ENCODE measurements at regions not wholly inside any gene's neighbourhood (a gene's known extent, or its start where the extent isn't known, plus 50 kb on each side); places are given as distances from the start of the nearest gene placed in this dataset.

GRCh38 chr5:19342942-19343341 is 645.1 kb downstream of the CDH18 start:
- Mint-ChIP-seq H3K4me3 (no peak overlapping the region), H3K4me1 (ENCODE audit: low read depth) (no peaks in the 10 kb centered on the region)

GRCh38 chr5:19352120-19352519 is 635.9 kb downstream of the CDH18 start:
- no peak for TF ChIP-seq CTCF (IDR thresholded peaks at IDR 0.05)
- Mint-ChIP-seq H3K27me3 (ENCODE audit: insufficient read depth) (no peaks in the 10 kb centered on the region), H3K9me3 (peaks cover 6% of the 10 kb centered on the region; the same call in 1 of the 2 replicates), H3K4me1 (ENCODE audit: low read depth) (no peaks in the 10 kb centered on the region), H3K36me3 (ENCODE audit: low read depth) (no peaks in the 10 kb centered on the region), H3K27ac (no peak overlapping the region), H3K4me3 (no peak overlapping the region)
- DNase-seq = no peak

More at GRCh38 chr5:19342942-19343341, 645.1 kb downstream of the CDH18 start:
- DNase-seq = no peak
- Mint-ChIP-seq H3K36me3 (ENCODE audit: low read depth) (no peaks in the 10 kb centered on the region), H3K27me3 (ENCODE audit: insufficient read depth) (no peaks in the 10 kb centered on the region), H3K27ac (no peak overlapping the region), H3K9me3 (peaks cover 28% of the 10 kb centered on the region)
- TF ChIP-seq CTCF (IDR thresholded peaks at IDR 0.05) = no peak

GRCh38 chr5:19369048-19369447 is 619.0 kb downstream of the CDH18 start:
- Mint-ChIP-seq H3K4me1 (ENCODE audit: low read depth) (no peaks in the 10 kb centered on the region), H3K4me3 (no peak overlapping the region), H3K27ac (no peak overlapping the region), H3K36me3 (ENCODE audit: low read depth) (no peaks in the 10 kb centered on the region), H3K27me3 (ENCODE audit: insufficient read depth) (no peaks in the 10 kb centered on the region), H3K9me3 (peaks cover 37% of the 10 kb centered on the region)
- TF ChIP-seq CTCF (IDR thresholded peaks at IDR 0.05) = no peak
- no peak for DNase-seq

- TF ChIP-seq CTCF (IDR thresholded peaks at IDR 0.05) = no peak
- H3K27me3 Mint-ChIP-seq (ENCODE audit: insufficient read depth) = no peaks in the 10 kb centered on the region
- H3K27ac Mint-ChIP-seq = no peak overlapping the region
- no peaks in the 10 kb centered on the region for H3K36me3 Mint-ChIP-seq (ENCODE audit: low read depth)
- no peaks in the 10 kb centered on the region for H3K4me1 Mint-ChIP-seq (ENCODE audit: low read depth)
- DNase-seq = no peak
- H3K9me3 Mint-ChIP-seq = peaks cover 37% of the 10 kb centered on the region
- no peak overlapping the region for H3K4me3 Mint-ChIP-seq
Measured at GRCh38 chr5:19369561-19369960, 618.4 kb downstream of the CDH18 start.

- Mint-ChIP-seq H3K4me3 (no peak overlapping the region), H3K9me3 (peaks cover 28% of the 10 kb centered on the region), H3K27ac (no peak overlapping the region), H3K27me3 (ENCODE audit: insufficient read depth) (no peaks in the 10 kb centered on the region), H3K36me3 (ENCODE audit: low read depth) (no peaks in the 10 kb centered on the region), H3K4me1 (ENCODE audit: low read depth) (no peaks in the 10 kb centered on the region)
- DNase-seq = no peak
- TF ChIP-seq CTCF (IDR thresholded peaks at IDR 0.05) = no peak
Measured at GRCh38 chr5:19370655-19371386, 617.2 kb downstream of the CDH18 start.
